Activated B cell treated with CpG ODN at 0.5 μM for 24 hours (primary cell): ENCODE measurements at regions not wholly inside any gene's neighbourhood (a gene's known extent, or its start where the extent isn't known, plus 50 kb on each side); places are given as distances from the start of the nearest gene placed in this dataset.
A peak's percentile ranks its signal among the peaks of the same experiment; 100 is the strongest.

Experiments
- ATAC-seq: fragments of 200-7000 bp; cut with Tn5 transposase; one replicate; pipeline ENCODE4 v1.10.0; 2021; ENCODE audit warnings: low read depth, mild to moderate bottlenecking, moderate library complexity
- CTCF ChIA-PET: fragments of 350-600 bp; sonication (Branson Sonifier 250); formaldehyde crosslinking; loops from one replicate; lab custom pipeline; 2021; ENCODE audit warnings: antibody characterized with exemption; lab: Charles Lee
- POLR2A ChIA-PET: fragments of 350-600 bp; sonication (Branson Sonifier 250); formaldehyde crosslinking; loops from one replicate; lab custom pipeline; 2021; ENCODE audit warnings: antibody characterized with exemption; lab: Charles Lee
- DNase-seq: peaks from one replicate; pipeline ENCODE4 v3.0.0; 2022
- H3K27ac Mint-ChIP-seq: one replicate; pipeline ENCODE4 v1.8.0; 2020; ENCODE audit warnings: mixed read lengths
- H3K27me3 Mint-ChIP-seq: one replicate; pipeline ENCODE4 v1.8.0; 2021; ENCODE audit warnings: mixed read lengths
- H3K36me3 Mint-ChIP-seq: one replicate; pipeline ENCODE4 v1.8.0; 2021; ENCODE audit warnings: low read depth, mixed read lengths
- H3K4me1 Mint-ChIP-seq: one replicate; pipeline ENCODE4 v1.8.0; 2021; ENCODE audit warnings: mixed read lengths
- H3K4me3 Mint-ChIP-seq: one replicate; pipeline ENCODE4 v1.8.0; 2020; ENCODE audit warnings: mild to moderate bottlenecking, mixed read lengths
- H3K9me3 Mint-ChIP-seq: one replicate; pipeline ENCODE4 v1.8.0; 2020; ENCODE audit warnings: mixed read lengths
- intact Hi-C: fragments of 100-400 bp; cut with micrococcal nuclease; formaldehyde crosslinking; loops from one replicate; pipeline ENCODE4 v1.15.1; 2024
- TF ChIP-seq, protein P1 (sequence below): fragments of 200-600 bp; IDR thresholded peaks from one replicate; pipeline ENCODE4 v1.8.0; 2022; ENCODE audit warnings: antibody characterized with exemption, mild to moderate bottlenecking

DNA sequence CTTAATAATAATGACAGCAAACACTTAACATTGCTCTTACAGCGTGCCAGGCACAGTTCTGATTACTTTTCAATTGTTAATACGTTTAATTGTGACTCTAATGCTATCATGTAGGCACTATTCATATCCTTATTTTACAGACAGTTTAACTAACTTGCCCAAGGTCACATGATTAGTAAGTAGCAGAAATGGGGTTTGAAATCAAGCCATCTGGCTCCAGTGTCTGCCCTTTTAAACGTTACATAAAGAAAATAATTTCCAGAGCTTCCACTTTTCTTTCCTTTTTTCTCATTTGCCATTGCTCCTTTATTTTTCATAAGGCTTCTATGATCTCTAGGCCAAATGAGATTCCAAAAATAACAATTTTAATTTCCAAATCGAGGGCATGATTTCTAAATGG is 50.6 kb upstream of the IKZF2 start:
- Mint-ChIP-seq H3K27me3 (no peaks in the 10 kb centered on the region), H3K27ac (peak overlapping the region; percentile 37), H3K4me1 (peaks cover 22% of the 10 kb centered on the region), H3K9me3 (no peaks in the 10 kb centered on the region), H3K4me3 (no peak overlapping the region), H3K36me3 (no peaks in the 10 kb centered on the region)
- ChIA-PET CTCF (no interaction called here), POLR2A (interaction anchor here (1.6 kb wide), 1 partner anchor 28 kb away, joined by 5 read pairs; no protein-coding TSS in a partner anchor)
- no peak for DNase-seq
- ATAC-seq: no peak
- intact Hi-C loops: no loop called here
- TF ChIP-seq, protein P1, sequence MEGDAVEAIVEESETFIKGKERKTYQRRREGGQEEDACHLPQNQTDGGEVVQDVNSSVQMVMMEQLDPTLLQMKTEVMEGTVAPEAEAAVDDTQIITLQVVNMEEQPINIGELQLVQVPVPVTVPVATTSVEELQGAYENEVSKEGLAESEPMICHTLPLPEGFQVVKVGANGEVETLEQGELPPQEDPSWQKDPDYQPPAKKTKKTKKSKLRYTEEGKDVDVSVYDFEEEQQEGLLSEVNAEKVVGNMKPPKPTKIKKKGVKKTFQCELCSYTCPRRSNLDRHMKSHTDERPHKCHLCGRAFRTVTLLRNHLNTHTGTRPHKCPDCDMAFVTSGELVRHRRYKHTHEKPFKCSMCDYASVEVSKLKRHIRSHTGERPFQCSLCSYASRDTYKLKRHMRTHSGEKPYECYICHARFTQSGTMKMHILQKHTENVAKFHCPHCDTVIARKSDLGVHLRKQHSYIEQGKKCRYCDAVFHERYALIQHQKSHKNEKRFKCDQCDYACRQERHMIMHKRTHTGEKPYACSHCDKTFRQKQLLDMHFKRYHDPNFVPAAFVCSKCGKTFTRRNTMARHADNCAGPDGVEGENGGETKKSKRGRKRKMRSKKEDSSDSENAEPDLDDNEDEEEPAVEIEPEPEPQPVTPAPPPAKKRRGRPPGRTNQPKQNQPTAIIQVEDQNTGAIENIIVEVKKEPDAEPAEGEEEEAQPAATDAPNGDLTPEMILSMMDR: no peak

DNA sequence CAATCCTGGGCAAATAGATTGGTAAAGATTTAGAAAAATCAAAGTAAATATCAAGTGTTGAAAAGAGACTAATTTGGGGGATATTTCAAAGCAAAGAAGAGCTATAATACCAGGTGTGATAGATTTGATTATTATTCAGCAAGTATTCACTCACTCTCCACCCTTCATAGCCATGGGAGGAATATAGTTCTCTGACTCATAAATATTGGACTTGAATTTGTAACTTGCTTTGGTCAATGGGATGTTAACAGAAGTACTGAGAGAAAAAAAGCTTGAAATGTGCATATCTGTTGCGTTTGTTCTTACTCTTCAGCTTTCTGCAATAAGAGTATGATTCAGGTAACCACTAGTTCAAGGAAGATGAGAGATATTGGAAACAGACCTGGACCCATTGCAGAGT is 54.5 kb upstream of the IKZF2 start:
- Mint-ChIP-seq H3K9me3 (no peaks in the 10 kb centered on the region), H3K4me3 (no peak overlapping the region), H3K27ac (no peak overlapping the region), H3K4me1 (peaks cover 16% of the 10 kb centered on the region), H3K27me3 (no peaks in the 10 kb centered on the region), H3K36me3 (no peaks in the 10 kb centered on the region)
- no peak for ATAC-seq
- no peak for DNase-seq
- POLR2A ChIA-PET: no interaction called here
- TF ChIP-seq, protein P1: no peak
- intact Hi-C loops: no loop called here
- CTCF ChIA-PET: no interaction called here

DNA sequence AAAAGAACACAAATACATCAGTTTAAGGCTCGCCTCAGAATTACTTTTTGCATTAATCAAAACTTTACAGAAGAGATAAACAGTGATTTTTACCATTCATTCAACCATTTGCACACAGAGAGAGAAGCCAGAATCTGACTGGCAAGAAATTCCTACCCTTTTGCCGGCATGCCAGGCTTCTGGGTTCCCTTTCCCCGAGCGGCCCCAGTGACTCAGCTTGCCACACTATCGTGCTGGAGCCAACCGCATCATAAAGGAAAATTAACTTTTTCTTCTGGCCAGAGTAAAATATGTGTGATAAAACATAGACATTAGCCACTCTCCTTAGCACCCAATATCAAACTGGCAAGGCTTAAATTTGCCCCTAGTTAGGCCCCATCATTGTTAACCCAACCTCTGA is 61.8 kb upstream of the IKZF2 start:
- Mint-ChIP-seq H3K4me3 (no peak overlapping the region), H3K4me1 (peaks cover 2% of the 10 kb centered on the region), H3K27me3 (no peaks in the 10 kb centered on the region), H3K36me3 (no peaks in the 10 kb centered on the region), H3K9me3 (no peaks in the 10 kb centered on the region), H3K27ac (no peak overlapping the region)
- TF ChIP-seq, protein P1: no peak
- intact Hi-C loops: no loop called here
- ATAC-seq (no peak), DNase-seq (no peak)
- CTCF ChIA-PET: no interaction called here
- POLR2A ChIA-PET: interaction anchor here (0.6 to 0.7 kb wide), 3 partner anchors 42 to 100 kb away, joined by 3 to 4 read pairs (median 4); no protein-coding TSS in a partner anchor

DNA sequence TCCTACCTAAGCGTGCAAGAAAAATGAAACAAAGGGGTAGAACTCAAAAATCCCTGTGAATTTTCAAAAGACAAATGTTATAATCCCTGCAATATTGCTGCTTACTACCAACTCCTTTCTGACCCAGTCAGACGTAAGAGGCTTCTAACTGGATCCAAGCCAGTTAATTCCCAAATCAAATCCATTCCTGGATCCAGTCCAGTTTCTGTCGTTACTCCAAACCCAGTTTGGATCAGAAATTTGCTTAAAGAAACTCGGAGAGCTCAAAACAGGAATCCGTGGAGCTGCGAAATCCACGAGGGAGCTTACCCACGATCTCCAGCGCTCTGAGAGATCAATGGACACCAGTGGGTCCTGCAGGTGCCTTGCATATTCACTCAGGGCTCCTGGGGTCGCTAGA is 62.8 kb upstream of the IKZF2 start:
- H3K9me3 Mint-ChIP-seq: no peaks in the 10 kb centered on the region
- intact Hi-C loops: no loop called here
- POLR2A ChIA-PET: no interaction called here
- no peaks in the 10 kb centered on the region for H3K27me3 Mint-ChIP-seq
- H3K27ac Mint-ChIP-seq: no peak overlapping the region
- ATAC-seq (no peak), DNase-seq (no peak)
- H3K36me3 Mint-ChIP-seq: no peaks in the 10 kb centered on the region
- peaks cover 2% of the 10 kb centered on the region for H3K4me1 Mint-ChIP-seq
- no peak overlapping the region for H3K4me3 Mint-ChIP-seq
- TF ChIP-seq, protein P1: no peak
- CTCF ChIA-PET: no interaction called here

DNA sequence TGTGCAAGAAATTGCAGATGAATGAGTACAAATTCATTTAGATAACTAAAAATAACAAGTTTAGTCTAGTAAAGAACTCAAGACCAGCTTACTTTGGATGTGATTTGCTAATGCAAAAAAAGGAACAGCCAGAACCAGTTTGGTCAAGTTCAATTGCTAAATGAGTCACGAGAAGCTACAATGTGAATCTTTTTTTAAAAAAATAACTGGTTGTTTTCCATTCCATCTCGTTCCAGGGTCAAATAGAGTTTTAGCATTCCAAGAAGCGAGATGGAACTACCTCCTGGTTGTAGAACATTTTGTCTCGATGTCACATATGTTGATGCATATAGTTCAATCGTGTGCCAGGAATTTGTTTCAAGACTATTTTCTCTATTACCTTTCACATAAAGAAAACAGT is 65.0 kb upstream of the IKZF2 start:
- H3K4me3 Mint-ChIP-seq: no peak overlapping the region
- H3K9me3 Mint-ChIP-seq: no peaks in the 10 kb centered on the region
- ChIA-PET POLR2A (no interaction called here), CTCF (no interaction called here)
- TF ChIP-seq, protein P1: no peak
- peaks cover 8% of the 10 kb centered on the region for H3K4me1 Mint-ChIP-seq
- ATAC-seq: no peak
- no peaks in the 10 kb centered on the region for H3K27me3 Mint-ChIP-seq
- no peaks in the 10 kb centered on the region for H3K36me3 Mint-ChIP-seq
- no peak overlapping the region for H3K27ac Mint-ChIP-seq
- intact Hi-C loops: no loop called here
- no peak for DNase-seq
